Renal pelvis (tissue), 1 donor: ENCODE measurements at regions not wholly inside any gene's neighbourhood (a gene's known extent, or its start where the extent isn't known, plus 50 kb on each side); places are given as distances from the start of the nearest gene placed in this dataset.

Experiments used
- DNase-seq: peaks from one replicate; pipeline ENCODE4 v3.0.0-alpha.2; 2013

GRCh38 chr11:19336331-19336730, 95.6 kb upstream of the E2F8 start:
- no peak for DNase-seq

GRCh38 chr11:19332476-19332875, 91.7 kb upstream of the E2F8 start:
- DNase-seq = no peak

GRCh38 chr11:19330416-19330815, 89.7 kb upstream of the E2F8 start:
- no peak for DNase-seq

- DNase-seq = no peak
Observed at GRCh38 chr11:19329970-19330369, 89.2 kb upstream of the E2F8 start.

GRCh38 chr11:19328586-19329311, 88.0 kb upstream of the E2F8 start:
- no peak for DNase-seq

DNA sequence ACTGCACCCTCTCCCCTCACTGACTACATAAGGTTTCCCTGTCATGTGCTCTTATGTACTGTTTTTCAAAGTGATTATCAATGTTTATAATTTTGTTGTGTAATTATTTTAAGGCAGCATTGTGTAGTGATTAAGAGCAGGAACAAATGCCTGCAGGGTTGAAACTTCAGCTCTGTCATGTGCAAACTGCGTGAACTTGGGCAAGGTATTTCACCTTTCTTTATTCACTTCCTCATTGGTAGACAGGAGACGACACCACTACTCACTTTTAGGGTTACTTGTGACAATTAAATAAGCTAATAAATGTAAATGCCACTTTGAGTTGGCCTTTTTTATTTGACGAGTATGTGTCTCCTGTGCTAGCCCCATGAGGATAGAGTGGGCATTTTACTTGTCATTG, 86.5 kb upstream of the E2F8 start:
- no peak for DNase-seq

- DNase-seq = no peak
Observed at GRCh38 chr11:19326499-19326898, 85.8 kb upstream of the E2F8 start.

DNA sequence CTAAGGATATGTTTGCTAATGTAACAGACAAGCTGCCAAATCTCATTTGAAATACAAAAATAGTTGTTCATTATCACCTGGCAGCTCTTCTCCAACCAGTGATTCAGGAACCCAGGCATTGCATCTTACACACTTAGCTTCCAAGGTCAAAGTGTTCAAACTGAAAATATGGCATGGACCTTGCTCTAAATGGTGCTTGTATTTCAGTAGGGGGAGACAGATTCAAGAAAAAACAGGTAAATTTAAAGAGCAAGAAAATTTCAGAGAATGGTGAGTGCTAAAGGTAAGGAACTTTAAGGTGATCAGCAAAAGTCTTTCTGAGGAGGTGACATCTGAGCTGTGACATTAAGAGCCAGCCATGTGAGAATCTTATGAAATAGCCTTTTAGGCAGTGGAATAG, 82.8 kb upstream of the E2F8 start:
- DNase-seq = no peak

- no peak for DNase-seq
Observed at GRCh38 chr11:19321351-19321750, 80.6 kb upstream of the E2F8 start.

- no peak for DNase-seq
Observed at GRCh38 chr11:19320827-19321226, 80.1 kb upstream of the E2F8 start.

DNA sequence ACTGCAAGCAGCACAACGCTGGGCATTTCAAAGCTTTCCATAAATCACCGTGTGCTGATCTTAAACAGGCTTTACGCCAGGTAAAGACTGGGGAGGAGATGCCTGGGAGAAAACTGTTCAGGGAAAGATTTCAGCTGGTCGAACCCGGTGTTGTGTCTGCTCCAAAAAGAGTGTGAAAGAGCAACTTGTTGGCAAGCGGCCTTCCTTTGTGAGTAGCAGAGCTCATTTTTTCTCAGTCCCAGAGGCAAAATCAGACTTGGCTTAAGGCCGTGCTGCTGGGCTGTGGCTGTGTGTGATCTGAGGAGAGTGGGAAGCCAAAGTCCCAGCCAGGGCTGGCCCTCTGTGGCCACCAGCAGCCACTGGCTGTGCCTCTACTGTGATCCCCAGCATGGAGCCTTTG, 75.7 kb upstream of the E2F8 start:
- DNase-seq = no peak

DNA sequence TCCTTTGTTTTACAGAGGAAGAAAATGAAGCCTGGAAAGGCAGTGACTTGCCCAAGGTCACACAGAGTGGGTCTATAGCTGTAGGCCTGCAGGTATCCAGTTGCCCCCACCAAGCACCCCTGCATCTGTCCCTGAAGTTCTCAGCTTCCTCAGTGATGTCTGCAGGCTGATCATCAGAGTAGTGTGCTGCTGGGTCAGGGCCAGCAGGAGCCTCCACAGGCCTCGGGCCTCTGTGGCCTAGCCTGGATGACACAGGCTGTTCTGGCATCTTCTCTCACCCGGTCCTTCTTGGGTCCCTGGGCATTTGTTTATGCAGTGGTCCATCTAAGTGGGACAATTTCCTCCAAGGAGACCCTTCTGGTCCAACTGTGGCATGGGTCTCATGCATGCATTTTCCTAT, 74.8 kb upstream of the E2F8 start:
- no peak for DNase-seq

DNA sequence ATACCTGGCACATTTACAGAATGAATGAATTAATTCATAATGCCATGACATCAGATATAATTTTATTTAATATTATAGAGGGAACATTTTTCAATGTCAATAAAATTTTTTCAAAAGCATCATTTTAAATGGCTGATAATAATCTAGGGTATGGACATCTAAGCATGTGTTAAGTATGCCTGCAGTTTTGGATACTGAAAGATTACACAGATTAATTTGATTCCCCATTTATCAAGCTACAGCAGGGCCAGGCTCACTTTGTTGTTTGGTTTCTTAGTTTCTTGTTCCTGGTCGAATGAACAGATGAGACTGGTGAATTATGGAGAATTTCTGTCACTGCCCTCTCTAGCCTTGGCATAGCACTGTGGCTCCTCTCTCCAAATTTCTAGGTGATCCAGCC, 72.4 kb upstream of the E2F8 start:
- no peak for DNase-seq

DNA sequence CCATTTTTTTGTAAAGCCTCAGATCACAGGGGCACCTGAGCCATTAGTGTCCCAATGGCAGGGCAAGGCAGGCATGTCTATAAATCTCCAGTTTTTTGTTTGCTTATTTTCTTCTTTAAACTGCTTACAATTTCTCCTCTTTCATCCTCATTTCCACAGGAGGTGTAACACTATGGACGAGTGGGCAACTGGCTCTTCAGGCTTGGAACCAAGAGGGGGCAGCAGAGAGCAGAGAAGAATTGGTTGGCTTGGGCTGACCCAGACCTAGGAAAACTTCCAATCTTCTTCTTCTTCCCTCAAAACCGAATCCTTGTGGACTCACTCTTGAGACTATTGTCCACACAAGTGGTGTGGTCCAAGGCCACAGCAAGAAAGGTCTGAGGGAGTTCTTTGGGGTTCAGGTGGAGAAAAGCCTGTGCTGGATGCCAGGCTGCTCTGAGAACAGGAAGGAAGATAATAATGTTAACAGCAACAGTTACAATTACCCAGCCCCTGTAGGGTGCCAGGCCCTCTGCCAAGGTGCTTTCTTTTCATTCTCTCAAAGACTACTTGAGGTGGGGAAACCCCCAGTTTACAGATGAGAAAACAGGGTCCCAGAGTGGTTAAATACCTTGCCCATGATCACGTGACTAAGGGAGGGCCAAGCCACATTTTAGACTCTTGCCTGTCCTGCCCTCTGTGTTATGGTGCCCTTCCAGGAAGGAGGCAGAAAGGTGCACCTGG, 70.7 kb upstream of the E2F8 start:
- peak; percentile 43 for DNase-seq

GRCh38 chr11:19307498-19307897, 66.8 kb upstream of the E2F8 start:
- no peak for DNase-seq

DNA sequence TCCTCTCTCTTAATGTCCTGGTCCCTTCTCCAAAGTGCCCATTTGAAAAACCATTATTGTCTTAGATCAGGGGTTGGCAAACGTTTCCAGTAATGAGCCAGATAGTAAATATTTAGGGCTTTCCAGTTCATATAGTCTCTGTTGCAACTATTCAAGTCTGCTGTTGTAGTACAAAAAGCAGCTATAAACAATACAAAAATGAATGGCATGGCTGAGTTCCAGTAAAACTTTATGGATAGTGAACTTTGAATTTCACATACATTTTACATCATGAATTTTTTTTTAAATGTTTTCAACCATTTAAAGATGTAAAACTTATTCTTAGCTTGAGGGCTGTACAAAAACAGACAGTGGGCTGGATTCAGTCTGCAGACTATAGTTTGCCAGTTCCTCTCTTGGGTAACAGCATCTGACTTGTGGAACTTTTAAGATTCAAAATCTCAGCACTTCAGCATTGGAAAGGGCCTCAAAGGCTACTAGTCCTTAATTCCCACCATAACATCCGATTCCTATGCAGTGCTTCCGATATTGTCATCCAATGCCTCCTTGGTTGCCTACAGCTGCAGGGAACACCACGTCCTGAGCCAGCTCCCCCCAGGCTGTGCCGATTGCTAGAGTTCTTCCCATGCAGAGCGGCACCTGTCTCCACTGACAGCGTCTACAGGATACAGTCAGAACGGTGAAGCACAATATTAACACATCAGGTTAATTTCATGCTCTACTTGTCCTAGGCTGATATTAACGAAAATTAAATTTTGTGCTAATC, 65.6 kb upstream of the E2F8 start:
- no peak for DNase-seq

GRCh38 chr11:19301361-19301760, 60.6 kb upstream of the E2F8 start:
- no peak for DNase-seq

DNA sequence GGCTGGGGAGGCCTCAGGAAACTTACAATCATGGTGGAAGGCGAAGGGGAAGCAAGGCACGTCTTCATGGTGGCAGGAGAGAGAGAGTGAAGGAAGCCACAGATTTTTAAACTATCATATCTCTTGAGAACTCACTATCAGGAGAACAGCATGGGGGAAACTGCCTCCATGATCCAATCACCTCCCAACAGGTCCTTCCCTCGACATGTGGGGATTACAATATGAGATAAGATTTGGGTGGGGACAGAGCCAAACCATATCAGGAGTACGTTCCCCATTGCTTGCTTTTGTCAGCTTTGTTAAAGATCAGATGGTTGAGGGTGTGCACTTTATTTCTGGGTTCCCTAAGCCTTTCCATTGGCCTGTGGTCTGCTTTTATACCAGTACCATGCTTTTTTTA, 53.7 kb upstream of the E2F8 start:
- no peak for DNase-seq

GRCh38 chr11:19291064-19291463, 50.3 kb upstream of the E2F8 start:
- no peak for DNase-seq
